ENCODE measurements at regions not wholly inside any gene's neighbourhood (a gene's known extent, or its start where the extent isn't known, plus 50 kb on each side); places are given as distances from the start of the nearest gene placed in this dataset.

DNA sequence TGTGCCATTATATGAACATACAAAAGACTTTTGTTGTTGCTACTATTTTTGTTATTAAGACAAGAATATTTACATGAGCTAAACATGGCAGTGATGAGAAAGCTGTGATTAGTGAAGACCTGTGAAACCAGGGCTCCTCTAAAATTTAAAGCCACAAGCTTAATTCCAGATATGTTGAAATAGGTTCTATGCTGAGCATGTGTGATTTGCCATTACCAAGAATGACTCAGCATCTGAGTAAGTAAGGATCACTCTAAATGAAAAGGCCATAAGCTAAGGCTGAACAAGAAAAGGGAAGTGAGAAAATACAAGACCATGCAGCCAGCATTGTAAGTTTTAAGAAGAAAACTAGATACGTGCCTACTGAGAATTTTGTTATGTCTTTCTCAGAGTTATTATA is 75.9 kb upstream of the CAMK2D start:
- TF ChIP-seq CTCF (optimal IDR thresholded peaks at IDR 0.05 in 1 of 3, IDR thresholded peaks at IDR 0.05 in 1 of 3, conservative IDR thresholded peaks at IDR 0.05 in 1 of 3; ENCODE audit: extremely low read depth in 1 of 3, insufficient read depth in 2 of 3, low read length in 3 of 3) (no peak), EZH2 (IDR thresholded peaks at IDR 0.05; ENCODE audit: low read length) (no peak)

Data from keratinocyte (primary cell).